Loucy (cell line): ENCODE measurements at regions not wholly inside any gene's neighbourhood (a gene's known extent, or its start where the extent isn't known, plus 50 kb on each side); places are given as distances from the start of the nearest gene placed in this dataset.

Experiments used
- EZH2phosphoT487 ChIP-seq: fragments of 200-600 bp; IDR thresholded peaks from 2 replicates; pipeline ENCODE4 v1.6.1; 2018; ENCODE audit warnings: antibody characterized with exemption, mild to moderate bottlenecking, moderate library complexity, borderline replicate concordance
- TF ChIP-seq, protein P1 (sequence below): fragments of 200-600 bp; sonication (generic); conservative IDR thresholded peaks from 2 replicates; pipeline ENCODE4 v1.5.1; 2014; ENCODE audit warnings: mild to moderate bottlenecking, antibody characterized with exemption, low read length

DNA sequence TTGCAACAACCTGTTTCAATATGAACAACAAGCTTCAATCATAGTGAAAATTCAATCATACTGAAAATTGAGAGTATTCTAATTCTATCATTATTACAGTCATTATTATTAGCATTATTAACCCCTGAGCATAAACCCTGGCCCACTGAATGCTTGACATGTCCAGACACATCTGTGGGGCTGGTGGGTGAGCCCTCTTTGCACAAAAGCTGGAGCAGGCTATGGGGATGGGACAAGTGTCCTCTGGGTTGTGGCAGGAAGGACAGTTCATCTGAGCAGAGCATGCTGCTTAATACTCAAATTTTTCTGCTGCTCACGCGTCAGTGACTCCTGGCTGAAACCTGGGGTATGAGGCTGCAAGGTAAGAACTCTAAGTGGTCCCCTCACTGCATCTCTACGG is 451.1 kb upstream of the POU3F3 start:
- TF ChIP-seq, protein P1, sequence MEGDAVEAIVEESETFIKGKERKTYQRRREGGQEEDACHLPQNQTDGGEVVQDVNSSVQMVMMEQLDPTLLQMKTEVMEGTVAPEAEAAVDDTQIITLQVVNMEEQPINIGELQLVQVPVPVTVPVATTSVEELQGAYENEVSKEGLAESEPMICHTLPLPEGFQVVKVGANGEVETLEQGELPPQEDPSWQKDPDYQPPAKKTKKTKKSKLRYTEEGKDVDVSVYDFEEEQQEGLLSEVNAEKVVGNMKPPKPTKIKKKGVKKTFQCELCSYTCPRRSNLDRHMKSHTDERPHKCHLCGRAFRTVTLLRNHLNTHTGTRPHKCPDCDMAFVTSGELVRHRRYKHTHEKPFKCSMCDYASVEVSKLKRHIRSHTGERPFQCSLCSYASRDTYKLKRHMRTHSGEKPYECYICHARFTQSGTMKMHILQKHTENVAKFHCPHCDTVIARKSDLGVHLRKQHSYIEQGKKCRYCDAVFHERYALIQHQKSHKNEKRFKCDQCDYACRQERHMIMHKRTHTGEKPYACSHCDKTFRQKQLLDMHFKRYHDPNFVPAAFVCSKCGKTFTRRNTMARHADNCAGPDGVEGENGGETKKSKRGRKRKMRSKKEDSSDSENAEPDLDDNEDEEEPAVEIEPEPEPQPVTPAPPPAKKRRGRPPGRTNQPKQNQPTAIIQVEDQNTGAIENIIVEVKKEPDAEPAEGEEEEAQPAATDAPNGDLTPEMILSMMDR, result no peak
- TF ChIP-seq EZH2phosphoT487, result no peak
